NK-92 treated with Interleukin-12 subunit alpha and Interleukin-12 subunit beta, amount 100 ng/mL, for 24 hours (cell line): ENCODE measurements at regions not wholly inside any gene's neighbourhood (a gene's known extent, or its start where the extent isn't known, plus 50 kb on each side); places are given as distances from the start of the nearest gene placed in this dataset.
A peak's percentile ranks its signal among the peaks of the same experiment; 100 is the strongest.

Experiments
- DNase-seq: peaks from one replicate; lab custom pipeline; 2025; lab: John Stamatoyannopoulos, UW

DNA sequence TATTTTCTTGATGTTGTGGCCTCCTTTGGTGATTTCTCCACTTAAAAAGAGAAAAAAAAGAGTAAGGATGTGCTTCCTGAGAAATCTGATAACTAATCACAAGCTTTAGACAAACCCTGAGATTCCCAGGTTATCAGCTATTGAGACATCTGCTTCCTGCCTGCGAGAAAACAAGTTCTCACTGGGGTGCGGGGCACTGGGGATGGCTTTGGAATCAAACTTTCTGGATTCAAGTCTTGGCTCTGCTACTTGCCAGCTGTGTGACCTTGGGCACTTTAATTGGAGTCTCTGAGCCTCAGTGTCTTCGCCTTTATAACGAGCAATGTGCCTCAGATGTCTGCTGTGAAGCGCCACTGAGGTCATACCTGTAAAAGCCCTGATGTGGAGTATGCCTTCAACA lies 152.5 kb upstream of the NAV2 start:
- DNase-seq: no peak

- no peak for DNase-seq
Observed at GRCh38 chr11:19559746-19560145, 152.9 kb upstream of the NAV2 start.

- no peak for DNase-seq
Observed at GRCh38 chr11:19558189-19558986, 154.2 kb upstream of the NAV2 start.

DNA sequence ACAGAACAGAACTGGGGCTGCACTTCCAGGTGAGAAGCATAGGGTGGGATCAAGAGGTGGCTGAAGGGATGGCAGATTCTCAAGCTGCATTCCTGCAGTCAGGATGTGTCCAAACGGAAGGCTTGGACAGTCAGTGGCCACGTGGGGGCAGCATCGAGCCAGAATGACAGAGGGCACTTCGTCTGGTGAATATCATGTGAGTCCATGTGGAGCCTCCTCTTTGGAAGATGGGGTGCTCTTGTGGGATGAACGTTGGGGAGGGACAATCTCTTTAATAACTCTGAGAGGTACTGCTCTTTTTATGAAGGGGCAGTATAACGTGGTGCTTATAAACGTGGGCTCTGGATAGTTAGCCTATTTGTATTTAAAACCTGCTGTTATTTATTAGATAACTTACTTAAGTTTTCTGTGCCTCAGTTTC lies 154.9 kb upstream of the NAV2 start:
- peak; percentile 34 for DNase-seq

DNA sequence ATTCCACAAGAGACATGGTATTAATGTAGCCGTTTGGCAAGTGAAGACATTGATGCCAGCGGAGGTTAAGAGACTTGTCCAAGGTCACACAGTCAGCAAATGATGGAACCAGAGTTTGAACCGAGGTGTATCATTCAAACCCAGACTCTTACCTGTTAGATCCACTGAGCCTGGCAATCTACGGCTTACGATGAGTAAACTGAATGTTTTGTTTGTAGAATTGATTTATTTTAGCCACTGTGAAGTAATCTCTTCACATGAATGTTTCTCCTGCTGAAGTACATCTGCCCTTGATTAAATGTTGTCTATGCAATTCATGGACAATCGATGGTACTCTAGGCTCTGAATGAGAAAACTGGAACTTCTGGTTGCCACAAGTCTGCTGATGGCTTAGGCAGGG lies 155.5 kb upstream of the NAV2 start:
- DNase-seq: no peak

DNA sequence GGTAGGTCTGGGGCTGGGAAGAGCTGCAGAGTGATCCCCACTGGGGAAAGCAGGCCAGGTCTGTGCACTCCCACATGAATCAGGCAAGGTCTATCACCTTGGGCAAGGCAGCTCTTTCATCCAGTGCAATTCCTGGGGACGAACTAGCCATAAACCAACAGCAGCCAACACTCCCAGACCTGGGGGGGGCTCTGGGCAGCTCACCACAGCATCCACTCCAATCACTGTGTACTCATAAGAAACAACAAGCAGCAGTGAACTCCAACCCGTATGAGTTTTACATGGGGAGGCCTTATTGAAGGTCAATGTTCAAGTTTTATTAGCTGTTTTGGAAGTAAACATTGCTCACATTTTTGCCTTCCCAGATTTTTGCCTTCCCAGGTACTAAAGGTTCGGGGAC lies 157.4 kb upstream of the NAV2 start:
- DNase-seq: no peak

DNA sequence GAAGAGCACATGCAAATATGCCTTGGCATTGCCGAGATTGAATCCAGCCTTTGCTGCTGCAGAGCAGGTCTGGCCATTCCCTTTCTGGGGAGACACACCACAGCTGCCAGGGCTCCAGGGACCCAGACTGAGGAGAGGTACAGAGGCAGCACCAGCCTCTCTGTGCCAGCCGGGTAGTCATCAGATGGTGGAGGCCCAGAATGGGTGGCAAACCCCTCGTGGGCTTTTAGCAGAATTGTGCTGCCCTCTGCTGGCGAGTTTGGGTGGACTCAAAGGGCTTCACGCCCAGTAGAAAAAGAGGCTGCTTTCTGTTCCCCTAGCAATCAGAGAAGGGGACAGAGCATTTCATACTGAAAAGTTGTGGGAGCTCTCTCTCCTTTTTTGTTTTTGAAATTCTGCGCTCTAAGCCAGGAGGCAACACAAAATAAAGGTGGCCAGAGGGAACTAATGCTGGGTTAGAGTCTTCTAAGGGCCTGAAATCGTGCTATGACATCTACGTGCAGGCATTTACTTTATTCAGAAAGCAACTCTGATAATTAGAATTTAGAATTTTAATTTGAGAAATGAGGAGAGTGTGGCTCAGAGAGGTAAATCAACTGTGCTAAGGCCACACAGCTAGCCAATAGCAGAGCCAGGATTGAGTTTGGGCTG lies 158.8 kb upstream of the NAV2 start:
- DNase-seq: peak; percentile 44

DNA sequence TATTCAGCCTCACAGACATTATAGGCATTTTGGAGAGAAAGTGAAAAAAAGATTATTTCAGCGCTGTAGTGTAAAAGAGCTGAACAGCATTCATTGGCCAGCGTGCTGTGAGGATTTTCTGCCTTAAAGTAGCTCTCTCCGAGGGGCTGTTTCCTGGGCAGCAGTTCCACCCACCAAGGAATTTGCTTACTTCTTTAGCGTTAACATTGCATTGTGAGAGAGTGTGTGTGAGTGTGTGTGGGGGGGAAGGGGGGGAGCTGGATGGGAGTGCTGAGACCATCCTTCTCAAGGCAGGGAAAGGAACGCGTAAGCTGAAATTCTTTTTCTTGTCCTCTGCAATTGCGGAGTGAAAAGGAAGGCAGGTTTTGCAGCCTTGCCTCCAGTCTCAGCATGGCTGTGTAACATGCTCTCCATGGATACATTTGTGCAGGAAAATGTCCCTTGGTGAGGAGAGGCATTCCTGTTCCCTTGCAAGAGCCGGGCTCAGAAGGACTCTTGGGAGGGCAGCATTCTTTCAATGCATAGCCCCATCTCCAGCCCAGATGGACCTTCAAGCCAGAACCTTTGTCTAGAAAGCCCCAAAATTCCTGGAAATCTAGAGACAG lies 159.9 kb upstream of the NAV2 start:
- no peak for DNase-seq

DNA sequence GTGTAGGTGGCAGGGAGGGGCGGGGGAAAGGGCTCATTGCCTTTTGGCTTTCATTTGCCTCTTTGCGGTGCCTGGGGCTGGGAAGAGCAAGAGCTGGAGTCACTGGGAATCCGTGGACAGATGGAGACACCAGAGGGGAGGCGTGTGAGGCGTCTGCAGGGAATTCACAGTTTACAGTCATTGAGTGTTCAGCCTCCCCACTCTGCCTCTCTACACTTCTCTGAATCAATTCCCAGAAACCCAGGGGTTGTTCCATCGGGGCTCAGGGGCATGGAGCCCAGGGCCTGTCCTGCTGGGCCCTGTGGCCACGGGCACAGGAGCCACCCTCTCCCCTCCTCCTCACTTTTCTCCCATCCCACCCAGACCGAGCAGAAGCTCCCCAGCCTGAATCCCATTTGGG lies 160.5 kb upstream of the NAV2 start:
- no peak for DNase-seq

DNA sequence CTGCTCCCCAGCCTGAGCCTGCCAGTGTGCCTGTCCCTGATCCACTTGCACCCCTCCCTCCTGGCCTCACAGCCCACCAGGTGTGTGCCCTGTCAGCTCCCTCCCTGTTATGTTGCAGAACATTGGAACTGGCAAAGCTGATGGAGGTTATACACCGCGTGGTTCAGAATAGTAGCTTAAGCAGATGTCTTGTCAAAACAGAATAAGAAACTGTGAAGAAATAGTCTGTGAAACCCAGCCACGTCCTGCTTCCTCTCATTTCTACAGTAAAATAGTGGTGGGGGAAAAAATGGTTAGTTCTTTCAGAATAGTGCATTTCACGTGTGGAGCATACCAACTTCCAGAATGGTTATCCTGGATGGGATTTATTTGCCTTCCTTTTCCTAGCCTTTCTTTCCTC lies 161.2 kb upstream of the NAV2 start:
- no peak for DNase-seq

GRCh38 chr11:19547044-19547443 lies 165.6 kb upstream of the NAV2 start:
- DNase-seq: no peak

DNA sequence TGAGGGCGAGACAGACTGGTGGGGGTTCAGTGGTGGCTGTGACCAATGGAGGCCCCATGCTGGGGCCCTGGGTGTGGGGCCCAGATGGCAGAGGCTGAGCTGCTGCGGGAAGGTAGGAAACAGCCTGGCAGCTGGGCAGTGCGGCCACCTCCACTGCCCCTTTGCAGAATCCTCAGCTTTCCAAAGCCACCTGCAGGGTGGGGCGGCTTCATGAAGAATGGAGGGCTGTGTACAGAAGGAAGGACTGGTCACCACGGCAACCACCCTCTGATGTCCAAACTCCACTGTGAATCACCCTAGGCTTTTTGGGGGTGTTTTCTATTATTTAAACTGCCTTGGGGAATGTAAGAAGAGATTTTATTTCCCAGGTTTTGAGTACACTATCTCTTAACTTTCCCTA lies 166.3 kb upstream of the NAV2 start:
- no peak for DNase-seq

DNA sequence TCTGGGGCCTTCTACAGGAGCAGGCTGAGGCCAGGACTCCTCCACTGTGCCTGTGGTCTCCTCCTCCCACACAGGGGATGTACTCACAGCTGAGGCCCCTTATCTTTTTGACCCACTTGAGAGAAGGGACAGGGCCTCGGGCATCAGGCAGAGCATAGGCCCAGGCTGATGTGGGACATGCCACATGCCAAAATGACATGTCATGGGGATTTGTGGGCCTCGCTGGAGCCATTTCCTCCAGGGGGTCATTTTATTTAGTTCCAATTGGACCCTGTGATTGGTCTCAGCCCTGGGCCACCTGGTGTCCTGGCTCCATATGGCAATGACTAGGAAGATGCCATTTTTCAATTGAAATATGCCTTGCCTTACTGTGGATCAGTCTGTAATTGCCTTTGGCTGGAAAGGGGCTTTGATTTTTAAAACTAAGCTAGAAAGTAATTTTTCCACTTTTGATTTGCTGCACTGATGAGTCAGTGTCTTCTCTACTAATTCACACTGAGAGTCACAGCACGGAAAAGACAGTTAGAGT lies 171.1 kb upstream of the NAV2 start:
- DNase-seq: no peak

- no peak for DNase-seq
Observed at GRCh38 chr11:19539861-19540260, 172.8 kb upstream of the NAV2 start.

- no peak for DNase-seq
Observed at GRCh38 chr11:19537803-19538453, 174.7 kb upstream of the NAV2 start.

DNA sequence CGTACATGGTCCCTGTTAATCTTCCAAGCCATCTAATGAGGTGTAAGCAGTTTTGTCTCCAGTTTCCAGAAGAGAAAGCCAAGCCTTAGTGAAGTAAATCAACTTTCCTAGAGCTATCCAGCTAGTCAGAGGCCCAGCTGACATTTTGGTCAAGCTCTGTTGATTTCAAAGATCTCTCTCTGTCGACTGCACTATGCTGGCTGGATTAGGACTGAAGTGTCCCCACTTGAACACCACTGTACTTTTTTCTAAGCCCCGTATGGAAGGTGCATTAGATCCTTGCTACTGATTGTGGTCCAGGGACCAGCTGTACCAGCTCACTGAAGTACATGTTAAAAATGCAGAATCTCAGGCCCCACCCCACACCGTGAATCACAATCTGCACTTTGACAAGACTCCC lies 176.5 kb upstream of the NAV2 start:
- no peak for DNase-seq

- no peak for DNase-seq
Observed at GRCh38 chr11:19530505-19530904, 182.1 kb upstream of the NAV2 start.

GRCh38 chr11:19526119-19526518 lies 186.5 kb upstream of the NAV2 start:
- no peak for DNase-seq

DNA sequence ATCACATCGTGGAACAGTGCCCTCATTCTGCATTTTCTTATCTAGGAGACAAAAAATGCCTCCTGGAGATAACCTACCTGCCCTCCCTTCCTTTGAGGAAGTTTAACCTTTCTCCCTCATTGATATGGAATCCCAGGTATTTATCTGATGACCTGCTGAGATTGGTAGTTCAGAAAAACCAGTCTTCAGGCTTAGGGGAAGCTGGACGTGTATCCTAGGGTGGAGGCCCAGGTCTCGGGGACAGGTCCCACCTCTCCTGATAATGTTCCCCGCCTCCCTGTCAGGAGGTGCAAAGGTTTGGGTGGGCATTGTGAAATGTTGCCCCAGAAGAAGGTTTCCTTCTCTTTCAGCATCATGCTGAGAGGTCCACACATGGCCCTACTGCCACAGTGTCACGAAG lies 186.9 kb upstream of the NAV2 start:
- no peak for DNase-seq

- DNase-seq: no peak
Observed at GRCh38 chr11:19525276-19525675, 187.4 kb upstream of the NAV2 start.

DNA sequence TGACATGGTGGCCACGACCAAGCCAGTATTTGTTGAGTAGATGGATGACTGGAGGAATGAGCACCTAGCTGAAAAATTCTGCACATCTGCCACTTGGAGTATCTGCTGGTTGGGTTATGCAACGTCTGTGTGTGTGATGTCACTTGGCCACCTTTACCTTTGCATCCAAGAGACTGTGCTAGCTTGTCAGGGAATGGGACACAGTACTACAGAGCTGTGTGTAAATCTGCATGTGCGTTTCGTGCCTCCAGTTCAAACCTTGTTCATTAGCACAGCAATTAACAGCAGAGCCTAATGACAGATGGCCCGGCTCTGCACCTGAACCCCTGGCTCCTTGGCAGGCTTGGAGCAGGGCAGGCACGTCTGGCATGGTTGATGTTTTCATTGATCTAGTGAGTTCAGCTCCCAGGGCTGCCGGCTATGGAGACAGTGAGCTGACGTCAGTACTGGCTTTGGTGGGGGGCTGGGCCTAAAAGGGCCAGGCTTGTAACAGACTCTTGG lies 188.4 kb upstream of the NAV2 start:
- DNase-seq: no peak

DNA sequence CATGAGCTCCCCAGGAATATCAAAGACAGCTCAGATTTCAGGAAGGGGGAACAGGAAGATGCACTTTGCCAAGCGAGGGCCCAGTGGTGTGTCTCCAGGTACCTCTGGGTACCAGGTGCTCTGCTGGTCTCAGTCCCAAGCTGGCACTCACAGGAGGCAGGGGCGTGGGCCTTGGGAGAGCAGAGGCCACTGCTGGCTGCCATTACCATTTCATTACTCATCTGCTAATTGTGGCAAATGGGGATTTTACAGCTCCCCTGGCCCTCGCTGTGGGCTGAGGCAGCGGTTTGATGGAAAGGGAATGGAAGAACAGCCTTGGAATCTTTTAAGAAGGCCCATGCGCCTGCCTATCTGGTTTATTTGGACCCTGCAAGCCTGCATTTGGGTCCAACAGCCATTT lies 192.0 kb upstream of the NAV2 start:
- DNase-seq: no peak
